ENCODE measurements at regions not wholly inside any gene's neighbourhood (a gene's known extent, or its start where the extent isn't known, plus 50 kb on each side); places are given as distances from the start of the nearest gene placed in this dataset.

GRCh38 chr3:167958141-167958540, 137.6 kb downstream of the GOLIM4 start:
- TF ChIP-seq POLR2A (IDR thresholded peaks at IDR 0.05; ENCODE audit: low read depth, low read length) = no peak
- TF ChIP-seq CTCF (IDR thresholded peaks at IDR 0.05; ENCODE audit: extremely low read depth in 1 of 2, insufficient read depth in 1 of 2, low read depth in 1 of 2, low read length in 2 of 2) = no peak
- no peak for TF ChIP-seq JUN (IDR thresholded peaks at IDR 0.05; ENCODE audit: borderline replicate concordance, insufficient read depth, insufficient read length, low read depth)

All from endothelial cell of umbilical vein (primary cell).